Loucy (cell line): ENCODE measurements at regions not wholly inside any gene's neighbourhood (a gene's known extent, or its start where the extent isn't known, plus 50 kb on each side); places are given as distances from the start of the nearest gene placed in this dataset.

Experiments
- H2AFZ ChIP-seq: fragments of 200-600 bp; sonication (generic); 2 replicates; pipeline ENCODE4 v1.6.0; 2016; ENCODE audit warnings: antibody characterized with exemption, mild to moderate bottlenecking, low read length, moderate library complexity
- H3F3A ChIP-seq: fragments of 200-600 bp; 2 replicates; pipeline ENCODE4 v1.6.0; 2016; ENCODE audit warnings: antibody characterized with exemption, low read depth, mild to moderate bottlenecking
- H3K27me3 ChIP-seq: fragments of 200-600 bp; sonication (generic); 2 replicates; pipeline ENCODE4 v1.6.1; 2014; ENCODE audit warnings: low read length, mild to moderate bottlenecking; ENCODE audit not compliant: insufficient read depth, poor library complexity, severe bottlenecking
- H3K36me3 ChIP-seq: fragments of 200-600 bp; sonication (generic); 2 replicates; pipeline ENCODE4 v1.6.1; 2016; ENCODE audit warnings: low read length; ENCODE audit not compliant: insufficient read depth
- H3K4me1 ChIP-seq: fragments of 200-600 bp; sonication (generic); 2 replicates; pipeline ENCODE4 v1.5.1; 2014; ENCODE audit warnings: low read length, mild to moderate bottlenecking; ENCODE audit not compliant: insufficient read depth, poor library complexity, severe bottlenecking
- H3K4me2 ChIP-seq: fragments of 200-600 bp; sonication (generic); 2 replicates; pipeline ENCODE4 v1.6.0; 2014; ENCODE audit warnings: antibody characterized with exemption, low read length, low read depth, mild to moderate bottlenecking; ENCODE audit not compliant: poor library complexity, severe bottlenecking
- H3K4me3 ChIP-seq: fragments of 200-600 bp; sonication (generic); 2 replicates; pipeline ENCODE4 v1.5.1; 2014; ENCODE audit warnings: low read length, mild to moderate bottlenecking, mixed read lengths; ENCODE audit not compliant: poor library complexity, severe bottlenecking
- H3K79me2 ChIP-seq: fragments of 200-600 bp; sonication (generic); 2 replicates; pipeline ENCODE4 v1.6.1; 2014; ENCODE audit warnings: low read length; ENCODE audit not compliant: insufficient read depth
- H3K9ac ChIP-seq: fragments of 200-600 bp; sonication (generic); 2 replicates; pipeline ENCODE4 v1.6.0; 2014; ENCODE audit warnings: mild to moderate bottlenecking, low read depth, low read length, moderate library complexity; ENCODE audit not compliant: poor library complexity, severe bottlenecking
- H3K9me2 ChIP-seq: fragments of 200-600 bp; sonication (generic); replicated peaks from 2 replicates; pipeline ENCODE4 v1.6.1; 2016; ENCODE audit warnings: low read depth, low read length, mixed read lengths
- H3K9me3 ChIP-seq: fragments of 200-600 bp; sonication (generic); 2 replicates; pipeline ENCODE4 v1.6.1; 2014; ENCODE audit warnings: mild to moderate bottlenecking, antibody characterized with exemption, low read length, low read depth; ENCODE audit not compliant: insufficient read depth
- H4K20me1 ChIP-seq: fragments of 200-600 bp; sonication (generic); 2 replicates; pipeline ENCODE4 v1.6.0; 2014; ENCODE audit warnings: antibody characterized with exemption, low read length, mild to moderate bottlenecking; ENCODE audit not compliant: insufficient read depth, poor library complexity, severe bottlenecking
- EZH2phosphoT487 ChIP-seq: fragments of 200-600 bp; IDR thresholded peaks from 2 replicates; pipeline ENCODE4 v1.6.1; 2018; ENCODE audit warnings: antibody characterized with exemption, mild to moderate bottlenecking, moderate library complexity, borderline replicate concordance
- TF ChIP-seq, protein P1 (sequence below): fragments of 200-600 bp; sonication (generic); conservative IDR thresholded peaks from 2 replicates; pipeline ENCODE4 v1.5.1; 2014; ENCODE audit warnings: mild to moderate bottlenecking, antibody characterized with exemption, low read length

DNA sequence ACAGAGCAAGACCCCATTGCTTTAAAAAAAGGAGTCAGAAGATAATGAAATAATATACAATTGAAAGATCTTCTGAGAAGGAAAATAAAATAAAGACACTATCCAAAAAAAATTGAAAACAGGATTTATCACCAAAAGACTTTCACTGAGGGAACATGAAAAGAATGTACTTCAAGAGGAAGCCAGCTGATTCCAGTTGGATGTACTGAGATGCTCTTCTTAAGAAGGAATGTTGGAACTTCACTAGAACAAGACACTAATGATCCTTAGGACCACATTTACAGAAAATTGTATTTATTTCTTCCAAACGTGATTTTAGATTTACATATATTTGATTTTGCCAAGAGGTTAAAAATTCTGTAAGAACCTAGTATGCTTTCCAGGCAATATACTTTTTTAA lies 65.6 kb upstream of the CNOT2 start:
- Histone ChIP-seq H3K27me3 (no peaks in the 10 kb centered on the region), H3K4me2 (no peak overlapping the region), H3K4me1 (no peaks in the 10 kb centered on the region), H4K20me1 (no peaks in the 10 kb centered on the region), H3K36me3 (no peaks in the 10 kb centered on the region), H3F3A (no peaks in the 10 kb centered on the region), H2AFZ (no peak overlapping the region), H3K79me2 (no peaks in the 10 kb centered on the region), H3K4me3 (no peak overlapping the region), H3K9me2 (no peaks in the 10 kb centered on the region), H3K9me3 (peaks cover 5% of the 10 kb centered on the region; the same call in 1 of the 2 replicates), H3K9ac (no peak overlapping the region)
- TF ChIP-seq, protein P1, sequence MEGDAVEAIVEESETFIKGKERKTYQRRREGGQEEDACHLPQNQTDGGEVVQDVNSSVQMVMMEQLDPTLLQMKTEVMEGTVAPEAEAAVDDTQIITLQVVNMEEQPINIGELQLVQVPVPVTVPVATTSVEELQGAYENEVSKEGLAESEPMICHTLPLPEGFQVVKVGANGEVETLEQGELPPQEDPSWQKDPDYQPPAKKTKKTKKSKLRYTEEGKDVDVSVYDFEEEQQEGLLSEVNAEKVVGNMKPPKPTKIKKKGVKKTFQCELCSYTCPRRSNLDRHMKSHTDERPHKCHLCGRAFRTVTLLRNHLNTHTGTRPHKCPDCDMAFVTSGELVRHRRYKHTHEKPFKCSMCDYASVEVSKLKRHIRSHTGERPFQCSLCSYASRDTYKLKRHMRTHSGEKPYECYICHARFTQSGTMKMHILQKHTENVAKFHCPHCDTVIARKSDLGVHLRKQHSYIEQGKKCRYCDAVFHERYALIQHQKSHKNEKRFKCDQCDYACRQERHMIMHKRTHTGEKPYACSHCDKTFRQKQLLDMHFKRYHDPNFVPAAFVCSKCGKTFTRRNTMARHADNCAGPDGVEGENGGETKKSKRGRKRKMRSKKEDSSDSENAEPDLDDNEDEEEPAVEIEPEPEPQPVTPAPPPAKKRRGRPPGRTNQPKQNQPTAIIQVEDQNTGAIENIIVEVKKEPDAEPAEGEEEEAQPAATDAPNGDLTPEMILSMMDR, result no peak
- no peak for TF ChIP-seq EZH2phosphoT487

DNA sequence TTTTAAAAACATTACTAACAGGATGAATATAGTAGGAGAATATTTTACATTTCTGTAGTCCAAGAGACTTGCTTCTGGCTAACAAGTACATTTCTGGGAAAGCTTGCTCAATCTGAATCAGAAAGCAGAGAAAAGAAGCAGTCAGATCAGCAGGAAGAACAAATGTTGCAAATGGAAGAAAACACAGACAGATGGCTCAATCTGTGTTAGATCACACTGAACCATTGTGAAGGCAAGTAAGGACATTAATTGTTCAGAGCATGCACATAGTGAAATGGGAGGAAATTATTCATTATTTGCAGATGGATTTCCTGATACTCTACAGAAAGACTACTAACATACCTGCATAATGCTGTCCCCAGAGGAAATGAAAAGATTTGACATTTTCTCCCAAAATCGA lies 65.2 kb upstream of the CNOT2 start:
- Histone ChIP-seq H3K79me2 (no peaks in the 10 kb centered on the region), H3K4me1 (no peaks in the 10 kb centered on the region), H2AFZ (no peak overlapping the region), H3K36me3 (no peaks in the 10 kb centered on the region), H3F3A (no peaks in the 10 kb centered on the region), H3K9me2 (no peaks in the 10 kb centered on the region), H3K9me3 (peaks cover 5% of the 10 kb centered on the region; the same call in 1 of the 2 replicates), H4K20me1 (no peaks in the 10 kb centered on the region), H3K4me3 (no peak overlapping the region), H3K4me2 (no peak overlapping the region), H3K27me3 (no peaks in the 10 kb centered on the region), H3K9ac (no peak overlapping the region)
- TF ChIP-seq EZH2phosphoT487, result no peak
- TF ChIP-seq, protein P1, result no peak

DNA sequence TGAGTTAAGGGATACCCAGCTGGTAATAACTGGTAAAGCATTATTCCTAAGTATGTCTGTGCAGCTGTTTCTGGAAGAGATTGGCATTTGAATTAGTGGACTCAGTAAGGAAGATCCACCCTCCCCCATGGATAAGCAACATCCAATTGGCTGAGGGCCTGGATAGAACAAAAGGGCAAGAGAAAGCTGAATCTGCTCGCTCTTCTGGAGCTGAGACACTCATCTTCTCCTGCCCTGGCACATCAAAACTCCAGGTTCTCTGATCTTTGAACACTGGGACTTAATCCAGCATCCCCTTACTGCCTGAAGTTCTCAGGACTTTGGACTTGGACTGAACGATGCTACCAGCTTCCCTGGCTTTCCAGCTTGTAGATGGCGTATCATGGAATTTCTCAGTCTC lies 63.1 kb upstream of the CNOT2 start:
- H2AFZ ChIP-seq, result no peak overlapping the region
- no peaks in the 10 kb centered on the region for H4K20me1 ChIP-seq
- peaks cover 5% of the 10 kb centered on the region; the same call in 1 of the 2 replicates for H3K9me3 ChIP-seq
- no peak overlapping the region for H3K4me2 ChIP-seq
- H3K27me3 ChIP-seq, result no peaks in the 10 kb centered on the region
- no peak overlapping the region for H3K4me3 ChIP-seq
- no peaks in the 10 kb centered on the region for H3K36me3 ChIP-seq
- no peaks in the 10 kb centered on the region for H3K9me2 ChIP-seq
- no peak for TF ChIP-seq EZH2phosphoT487
- TF ChIP-seq, protein P1, result no peak
- no peaks in the 10 kb centered on the region for H3K4me1 ChIP-seq
- H3K9ac ChIP-seq, result no peak overlapping the region
- no peaks in the 10 kb centered on the region for H3K79me2 ChIP-seq
- no peaks in the 10 kb centered on the region for H3F3A ChIP-seq
